H9 (cell line): ENCODE measurements at regions not wholly inside any gene's neighbourhood (a gene's known extent, or its start where the extent isn't known, plus 50 kb on each side); places are given as distances from the start of the nearest gene placed in this dataset.
A peak's percentile ranks its signal among the peaks of the same experiment; 100 is the strongest.

Experiments used
- DNase-seq: peaks from one replicate; pipeline ENCODE4 v3.0.0-alpha.2; 2017
- H2AFZ ChIP-seq: one replicate; pipeline ENCODE4 v1.6.1; 2013; ENCODE audit warnings: mild to moderate bottlenecking, low read length, control low read depth, moderate library complexity
- H2AK5ac ChIP-seq: 2 replicates; pipeline ENCODE4 v1.6.1; 2013; ENCODE audit warnings: low read length, control low read depth, mixed read lengths; ENCODE audit not compliant: insufficient read length
- H2BK120ac ChIP-seq: one replicate; pipeline ENCODE4 v1.6.1; 2013; ENCODE audit warnings: low read depth, mild to moderate bottlenecking, low read length, control low read depth, inconsistent platforms; ENCODE audit not compliant: poor library complexity, severe bottlenecking
- H2BK12ac ChIP-seq: 2 replicates; pipeline ENCODE4 v1.6.1; 2013; ENCODE audit warnings: low read length, control low read depth, mixed read lengths, low read depth; ENCODE audit not compliant: insufficient read length
- H2BK15ac ChIP-seq: 2 replicates; pipeline ENCODE4 v1.6.1; 2013; ENCODE audit warnings: low read depth, low read length, control low read depth
- H2BK20ac ChIP-seq: one replicate; pipeline ENCODE4 v1.6.1; 2013; ENCODE audit warnings: low read depth, mild to moderate bottlenecking, low read length, control low read depth, inconsistent platforms; ENCODE audit not compliant: poor library complexity, severe bottlenecking
- H2BK5ac ChIP-seq: 2 replicates; pipeline ENCODE4 v1.6.1; 2013; ENCODE audit warnings: low read length, control low read depth, mixed read lengths; ENCODE audit not compliant: insufficient read length
- H3K14ac ChIP-seq: 2 replicates; pipeline ENCODE4 v1.6.1; 2013; ENCODE audit warnings: low read length, control low read depth; ENCODE audit not compliant: insufficient read depth
- H3K18ac ChIP-seq: 2 replicates; pipeline ENCODE4 v1.6.1; 2013; ENCODE audit warnings: low read depth, mild to moderate bottlenecking, mixed read lengths, low read length, control low read depth; ENCODE audit not compliant: insufficient read length
- H3K23ac ChIP-seq: 2 replicates; pipeline ENCODE4 v1.6.1; 2013; ENCODE audit warnings: low read length, control low read depth, mixed read lengths, low read depth; ENCODE audit not compliant: insufficient read length
- H3K23me2 ChIP-seq: 2 replicates; pipeline ENCODE4 v1.6.1; 2013; ENCODE audit warnings: low read depth, mild to moderate bottlenecking, mixed read lengths, low read length, control low read depth; ENCODE audit not compliant: insufficient read length, poor library complexity, severe bottlenecking
- H3K27ac ChIP-seq: 2 replicates; pipeline ENCODE4 v1.5.1; 2013; ENCODE audit warnings: low read length, control low read depth, mixed read lengths, low read depth; ENCODE audit not compliant: insufficient read length
- H3K27me3 ChIP-seq: 2 replicates; pipeline ENCODE4 v1.6.1; 2013; ENCODE audit warnings: low read length, control low read depth, inconsistent platforms; ENCODE audit not compliant: insufficient read depth
- H3K4ac ChIP-seq: 2 replicates; pipeline ENCODE4 v1.6.1; 2013; ENCODE audit warnings: low read depth, mild to moderate bottlenecking, control low read depth, inconsistent platforms, low read length, moderate library complexity
- H3K4me1 ChIP-seq: 2 replicates; pipeline ENCODE4 v1.6.1; 2013; ENCODE audit warnings: low read length, control low read depth, inconsistent platforms; ENCODE audit not compliant: insufficient read depth
- H3K4me2 ChIP-seq: 2 replicates; pipeline ENCODE4 v1.6.1; 2013; ENCODE audit warnings: low read length, control low read depth, mixed read lengths; ENCODE audit not compliant: insufficient read length, insufficient read depth
- H3K56ac ChIP-seq: 2 replicates; pipeline ENCODE4 v1.6.1; 2013; ENCODE audit warnings: low read depth, mild to moderate bottlenecking, mixed read lengths, low read length, control low read depth; ENCODE audit not compliant: insufficient read length
- H3K79me1 ChIP-seq: 2 replicates; pipeline ENCODE4 v1.6.1; 2013; ENCODE audit warnings: low read depth, mild to moderate bottlenecking, moderate library complexity, low read length, control low read depth, inconsistent platforms; ENCODE audit not compliant: insufficient read depth, poor library complexity, severe bottlenecking
- H3K79me2 ChIP-seq: 2 replicates; pipeline ENCODE4 v1.6.1; 2013; ENCODE audit warnings: low read length, control low read depth, inconsistent platforms; ENCODE audit not compliant: insufficient read depth
- H3K9ac ChIP-seq: 2 replicates; pipeline ENCODE4 v1.6.1; 2013; ENCODE audit warnings: low read length, control low read depth, mixed read lengths; ENCODE audit not compliant: insufficient read length; ENCODE audit errors: extremely low read depth
- H3K9me3 ChIP-seq: one replicate; pipeline ENCODE4 v1.6.1; 2013; ENCODE audit warnings: low read depth, low read length, inconsistent platforms; ENCODE audit not compliant: control insufficient read depth
- H3T11ph ChIP-seq: one replicate; pipeline ENCODE4 v1.6.1; 2013; ENCODE audit warnings: mild to moderate bottlenecking, low read length, control low read depth, inconsistent platforms
- H4K20me1 ChIP-seq: one replicate; pipeline ENCODE4 v1.6.1; 2013; ENCODE audit not compliant: control insufficient read depth, insufficient read length, insufficient read depth
- H4K5ac ChIP-seq: 2 replicates; pipeline ENCODE4 v1.6.1; 2013; ENCODE audit warnings: low read depth, mild to moderate bottlenecking, mixed read lengths, low read length, control low read depth; ENCODE audit not compliant: insufficient read length
- H4K8ac ChIP-seq: replicated peaks from 2 replicates; pipeline ENCODE4 v1.6.1; 2013; ENCODE audit warnings: low read length, control low read depth, mixed read lengths, low read depth; ENCODE audit not compliant: insufficient read length
- H4K91ac ChIP-seq: 2 replicates; pipeline ENCODE4 v1.6.1; 2013; ENCODE audit warnings: low read depth, mild to moderate bottlenecking, moderate library complexity, mixed read lengths, low read length, control low read depth; ENCODE audit not compliant: insufficient read length
- H3K27ac Mint-ChIP-seq, 3 experiments: 2 replicates in 2 of 3; 3 replicates in 1 of 3; pipeline ENCODE4 v1.8.0; 2020 to 2021; ENCODE audit warnings: mixed read lengths in 3 of 3, mild to moderate bottlenecking in 1 of 3, moderate library complexity in 1 of 3
- H3K27me3 Mint-ChIP-seq: 2 replicates; pipeline ENCODE4 v1.8.0; 2021; ENCODE audit warnings: low read depth, mild to moderate bottlenecking, moderate library complexity, mixed read lengths
- H3K36me3 Mint-ChIP-seq, 3 experiments: 2 replicates in 2 of 3; 3 replicates in 1 of 3; pipeline ENCODE4 v1.8.0; 2020 to 2021; ENCODE audit warnings: low read depth in 3 of 3, mixed read lengths in 3 of 3; ENCODE audit not compliant: insufficient read depth in 1 of 3
- H3K4me1 Mint-ChIP-seq, 2 experiments: 2 replicates each; pipeline ENCODE4 v1.8.0; 2020; ENCODE audit warnings: mixed read lengths in 2 of 2
- H3K4me3 Mint-ChIP-seq, 2 experiments: 2 replicates in 1 of 2; 3 replicates in 1 of 2; pipeline ENCODE4 v1.8.0; 2020 to 2021; ENCODE audit warnings: mild to moderate bottlenecking in 2 of 2, mixed read lengths in 2 of 2, moderate library complexity in 1 of 2
- H3K9me3 Mint-ChIP-seq, 2 experiments: 2 replicates in 1 of 2; 3 replicates in 1 of 2; pipeline ENCODE4 v1.8.0; 2020; ENCODE audit warnings: mild to moderate bottlenecking in 2 of 2, mixed read lengths in 2 of 2, moderate library complexity in 1 of 2
- WGBS: extraction: QIAGEN DNeasy Blood & Tissue Kit; methylation state at CpG from one replicate; pipeline ENCODE4 v1.1.7; 2013; ENCODE audit warnings: missing lambda C conversion rate, low lambda C conversion rate, mixed read lengths; ENCODE audit not compliant: insufficient read length; ENCODE audit errors: extremely low coverage; 5-methylcytosine and 5-hydroxymethylcytosine counted together
- TF ChIP-seq, protein P1 (sequence below): fragments of 200-600 bp; sonication (generic); conservative IDR thresholded peaks from 3 replicates; pipeline ENCODE4 v1.8.0; 2021; ENCODE audit warnings: antibody characterized with exemption, mild to moderate bottlenecking

DNA sequence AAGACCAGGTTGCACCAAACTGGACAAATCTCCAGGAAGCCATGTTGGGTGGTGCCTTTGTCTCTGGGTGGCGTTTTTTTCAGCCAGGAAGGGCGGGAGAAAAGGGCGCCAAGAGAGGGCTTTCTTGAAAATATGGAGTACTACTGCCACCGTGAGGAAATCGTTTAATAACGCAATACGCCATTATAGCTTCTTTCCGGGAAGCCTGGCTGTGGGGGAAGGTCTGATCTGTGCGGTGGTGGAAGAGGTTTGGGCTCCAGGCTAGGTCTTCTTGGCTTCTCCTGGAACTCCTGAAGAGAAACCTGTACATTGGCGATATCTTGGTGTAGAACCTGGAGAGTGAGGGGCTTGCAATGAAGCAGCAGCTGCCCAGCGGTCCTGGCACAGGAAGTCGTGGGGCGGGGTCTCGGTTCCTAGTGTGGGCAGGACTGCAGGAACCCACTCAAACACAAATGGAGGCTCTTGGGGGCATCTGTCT is 202.7 kb downstream of the OR13H1 start:
- TF ChIP-seq, protein P1, sequence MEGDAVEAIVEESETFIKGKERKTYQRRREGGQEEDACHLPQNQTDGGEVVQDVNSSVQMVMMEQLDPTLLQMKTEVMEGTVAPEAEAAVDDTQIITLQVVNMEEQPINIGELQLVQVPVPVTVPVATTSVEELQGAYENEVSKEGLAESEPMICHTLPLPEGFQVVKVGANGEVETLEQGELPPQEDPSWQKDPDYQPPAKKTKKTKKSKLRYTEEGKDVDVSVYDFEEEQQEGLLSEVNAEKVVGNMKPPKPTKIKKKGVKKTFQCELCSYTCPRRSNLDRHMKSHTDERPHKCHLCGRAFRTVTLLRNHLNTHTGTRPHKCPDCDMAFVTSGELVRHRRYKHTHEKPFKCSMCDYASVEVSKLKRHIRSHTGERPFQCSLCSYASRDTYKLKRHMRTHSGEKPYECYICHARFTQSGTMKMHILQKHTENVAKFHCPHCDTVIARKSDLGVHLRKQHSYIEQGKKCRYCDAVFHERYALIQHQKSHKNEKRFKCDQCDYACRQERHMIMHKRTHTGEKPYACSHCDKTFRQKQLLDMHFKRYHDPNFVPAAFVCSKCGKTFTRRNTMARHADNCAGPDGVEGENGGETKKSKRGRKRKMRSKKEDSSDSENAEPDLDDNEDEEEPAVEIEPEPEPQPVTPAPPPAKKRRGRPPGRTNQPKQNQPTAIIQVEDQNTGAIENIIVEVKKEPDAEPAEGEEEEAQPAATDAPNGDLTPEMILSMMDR: peak; percentile 38; the same call in 1 of the 3 replicates
- Histone ChIP-seq H4K5ac (no peak overlapping the region), H3K18ac (no peak overlapping the region), H3K4ac (no peak overlapping the region), H3K4me2 (no peak overlapping the region), H3K27ac (no peak overlapping the region), H3K23ac (no peak overlapping the region), H2BK120ac (no peak overlapping the region), H3K14ac (no peak overlapping the region), H4K20me1 (no peaks in the 10 kb centered on the region), H3K9ac (no peak overlapping the region), H2AK5ac (no peak overlapping the region), H3K79me1 (no peaks in the 10 kb centered on the region), H2AFZ (no peak overlapping the region), H2BK12ac (no peak overlapping the region), H3K27me3 (no peaks in the 10 kb centered on the region), H4K91ac (no peak overlapping the region), H2BK15ac (no peak overlapping the region), H3K56ac (no peak overlapping the region), H3K23me2 (no peaks in the 10 kb centered on the region), H3K79me2 (no peaks in the 10 kb centered on the region), H3K4me1 (no peaks in the 10 kb centered on the region), H4K8ac (no peak overlapping the region), H2BK5ac (no peak overlapping the region), H3T11ph (no peak overlapping the region), H2BK20ac (no peak overlapping the region), H3K9me3 (no peaks in the 10 kb centered on the region)
- Mint-ChIP-seq H3K27me3 (no peaks in the 10 kb centered on the region), H3K4me1 (peaks cover 0 to 3% of the 10 kb centered on the region in 2 experiments; a peak in 1 of 4 replicates), H3K4me3 (no peak overlapping the region), H3K27ac (peak overlapping the region in 2 of 3 experiments; percentile 63 to 85; a peak in 3 of 7 replicates), H3K9me3 (peaks cover 5 to 6% of the 10 kb centered on the region in 2 experiments; a peak in 3 of 5 replicates), H3K36me3 (peaks cover 76 to 89% (median 88%) of the 10 kb centered on the region in 3 experiments)
- no CpG with 5 or more reads among the region's 14 CpGs for WGBS
- peak; percentile 50 for DNase-seq
